Small intestine (tissue), 7 donors: ENCODE measurements at regions not wholly inside any gene's neighbourhood (a gene's known extent, or its start where the extent isn't known, plus 50 kb on each side); places are given as distances from the start of the nearest gene placed in this dataset.

Source experiments
- DNase-seq, 2 donors: peaks; one replicate each; pipeline versions ENCODE4 v3.0.0 to v3.0.0-alpha.2; 2013
- FAIRE-seq: peaks from 2 replicates; lab custom pipeline; 2012; peaks lifted over from hg19 to GRCh38; lab: Jason Lieb, UNC
- H3K27ac ChIP-seq, 3 donors: one replicate each; pipeline ENCODE4 v1.5.1; 2013; ENCODE audit warnings: low read length in 2 of 3, mild to moderate bottlenecking in 2 of 3, control low read depth in 1 of 3, inconsistent platforms in 1 of 3, low read depth in 1 of 3, moderate library complexity in 1 of 3
- H3K27me3 ChIP-seq, 3 donors: one replicate each; pipeline ENCODE4 v1.6.1; 2013; ENCODE audit warnings: low read length in 3 of 3, inconsistent platforms in 1 of 3; ENCODE audit not compliant: control insufficient read depth in 3 of 3, insufficient read depth in 3 of 3
- H3K36me3 ChIP-seq, 3 donors: one replicate each; pipeline ENCODE4 v1.6.1; 2013; ENCODE audit warnings: low read length in 3 of 3, inconsistent platforms in 1 of 3, low read depth in 1 of 3, mild to moderate bottlenecking in 1 of 3, moderate library complexity in 1 of 3; ENCODE audit not compliant: control insufficient read depth in 3 of 3, insufficient read depth in 2 of 3
- H3K4me1 ChIP-seq, 3 donors: one replicate each; pipeline ENCODE4 v1.6.1; 2013; ENCODE audit warnings: low read length in 2 of 3, inconsistent platforms in 1 of 3, low read depth in 1 of 3, mild to moderate bottlenecking in 1 of 3, moderate library complexity in 1 of 3; ENCODE audit not compliant: control insufficient read depth in 3 of 3, insufficient read depth in 2 of 3
- H3K4me3 ChIP-seq, 3 donors: one replicate each; pipeline ENCODE4 v1.5.1; 2013; ENCODE audit warnings: low read length in 3 of 3, control low read depth in 1 of 3, inconsistent platforms in 1 of 3, low read depth in 1 of 3, mild to moderate bottlenecking in 1 of 3, moderate library complexity in 1 of 3
- H3K9me3 ChIP-seq, 2 donors: one replicate each; pipeline ENCODE4 v1.6.1; 2013; ENCODE audit warnings: low read depth in 1 of 2, low read length in 1 of 2; ENCODE audit not compliant: control insufficient read depth in 2 of 2, insufficient read depth in 1 of 2
- WGBS, 3 donors: extraction: QIAGEN DNeasy Blood & Tissue Kit; methylation state at CpG; one replicate each; pipeline ENCODE4 v1.1.7; 2013; 5-methylcytosine and 5-hydroxymethylcytosine counted together
- donor health status: healthy with polysubstance abuse.
- donor health status: control.
- donor health status: control.
- donor health status: Bipolar disorder and iron deficiency.
- donor health status: healthy.

GRCh38 chr10:29802171-29802570 lies 167.4 kb upstream of the SVIL start:
- 86 to 89% (median 87%) methylated on average over 3 of the region's 3 CpGs for WGBS, 3 donors
- DNase-seq (no peak), FAIRE-seq (no peak)
- Histone ChIP-seq H3K27ac (no peak overlapping the region), H3K4me3 (no peak overlapping the region), H3K36me3 (no peaks in the 10 kb centered on the region), H3K4me1 (no peaks in the 10 kb centered on the region), H3K27me3 (no peaks in the 10 kb centered on the region), H3K9me3 (no peaks in the 10 kb centered on the region)

GRCh38 chr10:29798921-29799690 lies 164.3 kb upstream of the SVIL start:
- Histone ChIP-seq H3K4me3 (no peak overlapping the region), H3K27me3 (no peaks in the 10 kb centered on the region), H3K27ac (no peak overlapping the region), H3K4me1 (peaks cover 0 to 3% (median 0%) of the 10 kb centered on the region in 3 donors), H3K36me3 (no peaks in the 10 kb centered on the region), H3K9me3 (no peaks in the 10 kb centered on the region)
- DNase-seq (no peak), FAIRE-seq (no peak)
- 74 to 92% (median 88%) methylated on average over 6 of the region's 6 CpGs for WGBS, 3 donors

GRCh38 chr10:29797616-29798015 lies 162.8 kb upstream of the SVIL start:
- no peaks in the 10 kb centered on the region for H3K27me3 ChIP-seq
- H3K4me3 ChIP-seq: no peak overlapping the region
- no peak for FAIRE-seq
- peaks cover 0 to 3% (median 0%) of the 10 kb centered on the region in 3 donors for H3K4me1 ChIP-seq
- WGBS, 3 donors: 66 to 80% (median 71%) methylated on average over 2 of the region's 2 CpGs
- DNase-seq: no peak
- H3K9me3 ChIP-seq: no peaks in the 10 kb centered on the region
- H3K27ac ChIP-seq: no peak overlapping the region
- no peaks in the 10 kb centered on the region for H3K36me3 ChIP-seq

GRCh38 chr10:29795850-29796249 lies 161.1 kb upstream of the SVIL start:
- no peaks in the 10 kb centered on the region for H3K36me3 ChIP-seq
- DNase-seq (peak in 1 of 2 donors; percentile 8), FAIRE-seq (no peak)
- no peaks in the 10 kb centered on the region for H3K9me3 ChIP-seq
- peaks cover 0 to 3% (median 0%) of the 10 kb centered on the region in 3 donors for H3K4me1 ChIP-seq
- H3K4me3 ChIP-seq: no peak overlapping the region
- 11 to 56% (median 31%) methylated on average over 4 of the region's 4 CpGs for WGBS, 3 donors
- H3K27ac ChIP-seq: no peak overlapping the region
- no peaks in the 10 kb centered on the region for H3K27me3 ChIP-seq

- H3K4me1 ChIP-seq: peaks cover 0 to 3% (median 0%) of the 10 kb centered on the region in 3 donors
- H3K9me3 ChIP-seq: no peaks in the 10 kb centered on the region
- WGBS, 3 donors: 50 to 69% (median 62%) methylated on average over 11 of the region's 11 CpGs
- H3K27me3 ChIP-seq: no peaks in the 10 kb centered on the region
- no peak for DNase-seq
- H3K36me3 ChIP-seq: no peaks in the 10 kb centered on the region
- H3K4me3 ChIP-seq: no peak overlapping the region
- H3K27ac ChIP-seq: no peak overlapping the region
- no peak for FAIRE-seq
Observed at GRCh38 chr10:29794776-29795611, 160.2 kb upstream of the SVIL start.

GRCh38 chr10:29791773-29792172 lies 157.0 kb upstream of the SVIL start:
- FAIRE-seq (no peak), DNase-seq (no peak)
- H3K4me3 ChIP-seq: no peak overlapping the region
- H3K4me1 ChIP-seq: peaks cover 0 to 3% (median 0%) of the 10 kb centered on the region in 3 donors
- H3K27me3 ChIP-seq: no peaks in the 10 kb centered on the region
- no peak overlapping the region for H3K27ac ChIP-seq
- 80 to 96% (median 89%) methylated on average over 3 of the region's 3 CpGs for WGBS, 3 donors
- no peaks in the 10 kb centered on the region for H3K9me3 ChIP-seq
- no peaks in the 10 kb centered on the region for H3K36me3 ChIP-seq

- 32 to 42% (median 39%) methylated on average over 2 of the region's 2 CpGs for WGBS, 3 donors
- H3K27ac ChIP-seq: no peak overlapping the region
- H3K36me3 ChIP-seq: no peaks in the 10 kb centered on the region
- H3K4me1 ChIP-seq: no peaks in the 10 kb centered on the region
- H3K27me3 ChIP-seq: no peaks in the 10 kb centered on the region
- H3K9me3 ChIP-seq: no peaks in the 10 kb centered on the region
- DNase-seq (no peak), FAIRE-seq (no peak)
- no peak overlapping the region for H3K4me3 ChIP-seq
Observed at GRCh38 chr10:29790207-29790606, 155.4 kb upstream of the SVIL start.

- no peaks in the 10 kb centered on the region for H3K36me3 ChIP-seq
- H3K4me3 ChIP-seq: no peak overlapping the region
- H3K4me1 ChIP-seq: no peaks in the 10 kb centered on the region
- 63 to 79% (median 77%) methylated on average over 1 of the region's 1 CpG for WGBS, 3 donors
- FAIRE-seq: no peak
- H3K9me3 ChIP-seq: no peaks in the 10 kb centered on the region
- no peak overlapping the region for H3K27ac ChIP-seq
- no peak for DNase-seq
- H3K27me3 ChIP-seq: no peaks in the 10 kb centered on the region
Observed at GRCh38 chr10:29788113-29788512, 153.3 kb upstream of the SVIL start.
